GM12875 (cell line): ENCODE measurements at regions not wholly inside any gene's neighbourhood (a gene's known extent, or its start where the extent isn't known, plus 50 kb on each side); places are given as distances from the start of the nearest gene placed in this dataset.

ENCODE experiments used
- H3K4me3 ChIP-seq: one replicate; pipeline ENCODE4 v1.5.1; 2011; ENCODE audit warnings: low read depth, low read length, control low read depth
- TF ChIP-seq, protein P1 (sequence below): IDR thresholded peaks from 2 replicates; pipeline ENCODE4 v1.5.1; 2011; ENCODE audit warnings: low read depth, mild to moderate bottlenecking, control low read depth, inconsistent platforms, low read length, moderate library complexity, borderline replicate concordance; ENCODE audit not compliant: insufficient read depth

DNA sequence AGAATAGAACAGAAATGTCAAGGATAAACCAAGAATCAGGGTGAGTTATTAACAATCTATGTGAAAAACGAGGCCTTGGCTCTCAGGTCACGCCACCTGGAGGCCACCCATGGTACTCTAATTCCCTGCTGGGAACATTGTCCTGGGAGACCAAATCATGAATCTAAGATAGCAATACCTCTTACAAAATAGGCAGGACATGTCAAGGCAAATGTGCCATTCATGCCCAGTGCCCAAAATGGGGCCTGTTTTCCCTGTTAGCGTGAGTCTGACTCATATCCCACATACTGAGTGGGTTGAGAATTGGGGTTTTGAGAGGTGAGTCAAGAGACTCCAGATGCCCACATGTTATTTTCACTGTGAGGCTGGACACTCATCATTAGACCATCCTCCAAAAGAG is 380.8 kb downstream of the HHIPL2 start:
- no peak overlapping the region for H3K4me3 ChIP-seq
- TF ChIP-seq, protein P1, sequence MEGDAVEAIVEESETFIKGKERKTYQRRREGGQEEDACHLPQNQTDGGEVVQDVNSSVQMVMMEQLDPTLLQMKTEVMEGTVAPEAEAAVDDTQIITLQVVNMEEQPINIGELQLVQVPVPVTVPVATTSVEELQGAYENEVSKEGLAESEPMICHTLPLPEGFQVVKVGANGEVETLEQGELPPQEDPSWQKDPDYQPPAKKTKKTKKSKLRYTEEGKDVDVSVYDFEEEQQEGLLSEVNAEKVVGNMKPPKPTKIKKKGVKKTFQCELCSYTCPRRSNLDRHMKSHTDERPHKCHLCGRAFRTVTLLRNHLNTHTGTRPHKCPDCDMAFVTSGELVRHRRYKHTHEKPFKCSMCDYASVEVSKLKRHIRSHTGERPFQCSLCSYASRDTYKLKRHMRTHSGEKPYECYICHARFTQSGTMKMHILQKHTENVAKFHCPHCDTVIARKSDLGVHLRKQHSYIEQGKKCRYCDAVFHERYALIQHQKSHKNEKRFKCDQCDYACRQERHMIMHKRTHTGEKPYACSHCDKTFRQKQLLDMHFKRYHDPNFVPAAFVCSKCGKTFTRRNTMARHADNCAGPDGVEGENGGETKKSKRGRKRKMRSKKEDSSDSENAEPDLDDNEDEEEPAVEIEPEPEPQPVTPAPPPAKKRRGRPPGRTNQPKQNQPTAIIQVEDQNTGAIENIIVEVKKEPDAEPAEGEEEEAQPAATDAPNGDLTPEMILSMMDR = peak; percentile 65

- TF ChIP-seq, protein P1 = no peak
These were observed 382.3 kb downstream of the HHIPL2 start for GRCh38 chr1:222165629-222166028.

DNA sequence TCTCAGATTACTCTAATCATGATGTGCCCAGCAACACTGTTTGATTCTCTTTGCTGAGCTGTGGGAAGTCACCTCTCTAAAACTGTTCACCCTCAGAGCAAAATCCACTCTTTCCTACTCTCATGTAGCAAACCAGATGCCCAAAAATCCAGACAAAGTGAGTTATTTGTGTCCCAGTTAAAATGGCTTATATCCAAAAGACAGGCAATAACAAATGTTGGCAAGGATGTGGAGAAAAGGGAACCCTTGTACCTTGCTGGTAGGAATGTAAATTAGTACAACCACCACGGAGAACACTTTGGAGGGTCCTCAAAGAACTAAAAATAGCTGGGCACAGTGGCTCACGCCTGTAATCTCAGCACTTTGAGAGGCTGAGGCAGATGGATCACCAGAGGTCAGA is 384.0 kb downstream of the HHIPL2 start:
- TF ChIP-seq, protein P1 = no peak

More at GRCh38 chr1:222165629-222166028, 382.3 kb downstream of the HHIPL2 start:
- no peak overlapping the region for H3K4me3 ChIP-seq

GRCh38 chr1:222161676-222162075 is 386.2 kb downstream of the HHIPL2 start:
- TF ChIP-seq, protein P1 = no peak
- no peak overlapping the region for H3K4me3 ChIP-seq

More for the DNA sequence above, 384.0 kb downstream of the HHIPL2 start:
- no peak overlapping the region for H3K4me3 ChIP-seq

- H3K4me3 ChIP-seq = no peak overlapping the region
- TF ChIP-seq, protein P1 = no peak
These were observed 390.3 kb downstream of the HHIPL2 start for GRCh38 chr1:222157612-222158011.

- H3K4me3 ChIP-seq = no peak overlapping the region
- TF ChIP-seq, protein P1 = no peak
These were observed 398.3 kb upstream of the DUSP10 start for GRCh38 chr1:222140206-222140605.

GRCh38 chr1:222138095-222138494 is 396.2 kb upstream of the DUSP10 start:
- no peak overlapping the region for H3K4me3 ChIP-seq
- TF ChIP-seq, protein P1 = no peak
